Activated CD4-positive, CD25-positive, alpha-beta regulatory T cell treated with anti-CD3 and anti-CD28 coated beads, Interleukin-2, amount 50 U/mL, for 72 hours (primary cell): ENCODE measurements at regions not wholly inside any gene's neighbourhood (a gene's known extent, or its start where the extent isn't known, plus 50 kb on each side); places are given as distances from the start of the nearest gene placed in this dataset.
A peak's percentile ranks its signal among the peaks of the same experiment; 100 is the strongest.

Experiments used
- DNase-seq: peaks from one replicate; pipeline ENCODE4 v3.0.0; 2021

DNA sequence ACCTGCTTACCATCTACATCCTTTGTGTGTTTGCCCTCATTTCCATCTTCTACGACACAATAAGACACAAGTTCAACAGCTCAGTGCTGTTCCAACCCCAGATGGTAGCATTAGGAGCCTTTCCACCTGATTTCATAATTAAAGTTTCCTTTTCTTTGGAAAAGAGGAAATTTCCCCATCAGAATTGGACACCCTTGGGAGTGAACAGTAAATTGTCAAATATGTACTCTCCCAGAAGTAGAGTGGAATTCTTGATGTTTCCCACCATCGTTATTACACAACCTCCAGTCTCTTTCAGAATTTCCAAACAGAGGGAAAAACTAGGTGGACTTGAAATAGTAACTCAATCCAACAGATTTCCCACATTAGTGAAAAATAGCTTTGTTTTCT is 337.6 kb upstream of the OR4E1 start:
- no peak for DNase-seq

DNA sequence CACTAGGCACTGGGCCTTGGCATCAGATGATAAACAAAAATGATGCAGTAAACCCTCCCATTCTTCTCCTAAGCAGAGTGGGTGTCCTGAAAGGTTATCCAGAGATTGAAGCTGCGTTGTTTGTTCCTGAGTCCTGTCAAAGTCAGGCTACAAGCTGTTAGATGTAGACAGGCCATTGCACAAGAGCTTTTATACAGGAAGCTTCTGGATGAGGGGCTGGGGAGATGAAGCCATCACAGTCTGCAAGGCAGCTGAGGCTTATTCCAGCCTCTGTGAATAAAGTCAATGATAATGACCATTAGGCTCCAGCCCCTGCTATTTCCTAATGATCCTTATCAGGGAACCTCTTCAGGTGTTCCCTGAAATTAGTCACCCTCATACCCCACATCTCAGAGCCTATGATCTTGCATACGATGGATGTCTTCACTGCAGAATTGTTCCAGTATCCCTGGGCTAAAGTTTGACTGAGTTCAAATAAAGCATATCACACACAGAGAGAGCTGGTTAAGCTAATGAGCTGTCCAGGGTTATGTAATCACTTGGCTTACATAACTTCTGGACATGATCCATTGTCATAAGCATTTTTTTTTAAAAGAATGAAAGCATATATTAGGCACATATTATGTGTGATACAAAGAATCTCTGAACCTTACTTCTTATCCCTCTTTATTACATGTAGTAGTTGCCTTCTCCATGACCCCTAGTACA is 337.1 kb upstream of the OR4E1 start:
- no peak for DNase-seq

DNA sequence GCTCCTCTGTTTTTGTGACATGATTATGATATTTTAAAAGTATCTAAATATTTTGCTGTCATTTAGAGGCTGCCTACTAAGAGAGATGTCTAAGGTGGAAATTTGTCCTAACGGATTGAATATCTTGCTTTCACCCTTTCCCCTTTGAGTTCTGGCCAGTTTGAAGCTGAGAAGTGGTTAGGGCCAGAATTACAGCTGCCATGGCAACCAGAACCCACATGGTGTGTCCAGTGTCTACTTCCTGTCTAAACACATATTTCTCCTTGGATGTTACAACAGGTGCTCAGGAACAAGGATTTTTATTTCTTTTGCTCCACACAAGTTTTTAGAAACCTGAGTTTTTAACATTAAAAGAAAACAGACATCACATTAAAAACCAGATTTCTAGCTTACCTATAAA is 335.1 kb upstream of the OR4E1 start:
- DNase-seq, result no peak

DNA sequence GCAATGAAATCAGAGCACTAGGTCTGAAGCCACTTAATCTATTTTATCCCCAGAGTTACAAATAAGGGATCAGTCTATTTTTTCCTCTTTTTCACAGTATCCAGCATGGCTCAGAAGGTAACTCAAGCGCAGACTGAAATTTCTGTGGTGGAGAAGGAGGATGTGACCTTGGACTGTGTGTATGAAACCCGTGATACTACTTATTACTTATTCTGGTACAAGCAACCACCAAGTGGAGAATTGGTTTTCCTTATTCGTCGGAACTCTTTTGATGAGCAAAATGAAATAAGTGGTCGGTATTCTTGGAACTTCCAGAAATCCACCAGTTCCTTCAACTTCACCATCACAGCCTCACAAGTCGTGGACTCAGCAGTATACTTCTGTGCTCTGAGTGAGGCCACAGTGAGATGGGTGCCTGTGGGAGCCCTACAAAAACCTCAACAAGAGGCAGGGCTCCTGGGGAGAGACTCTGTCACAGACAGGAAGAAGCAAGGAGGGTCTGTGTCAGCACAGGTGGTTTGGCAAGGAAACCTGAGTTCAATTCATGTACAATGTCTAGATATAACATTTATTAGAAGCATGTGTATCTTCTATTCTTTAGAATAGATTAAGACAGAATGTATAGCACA is 334.3 kb upstream of the OR4E1 start:
- DNase-seq, result no peak

DNA sequence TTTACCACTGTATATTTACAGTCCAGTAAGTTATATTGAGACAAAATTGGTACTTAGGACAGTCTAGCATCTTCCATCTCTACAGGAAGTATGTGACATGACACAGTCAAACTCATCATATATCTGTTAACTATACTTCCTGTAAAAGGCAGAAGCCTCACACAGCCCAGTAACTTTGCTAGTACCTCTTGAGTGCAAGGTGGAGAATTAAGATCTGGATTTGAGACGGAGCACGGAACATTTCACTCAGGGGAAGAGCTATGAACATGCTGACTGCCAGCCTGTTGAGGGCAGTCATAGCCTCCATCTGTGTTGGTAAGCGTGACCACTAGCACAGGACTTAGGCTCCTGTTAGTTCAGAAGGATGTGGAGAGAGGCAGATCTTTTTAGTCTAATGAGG is 333.7 kb upstream of the OR4E1 start:
- no peak for DNase-seq

DNA sequence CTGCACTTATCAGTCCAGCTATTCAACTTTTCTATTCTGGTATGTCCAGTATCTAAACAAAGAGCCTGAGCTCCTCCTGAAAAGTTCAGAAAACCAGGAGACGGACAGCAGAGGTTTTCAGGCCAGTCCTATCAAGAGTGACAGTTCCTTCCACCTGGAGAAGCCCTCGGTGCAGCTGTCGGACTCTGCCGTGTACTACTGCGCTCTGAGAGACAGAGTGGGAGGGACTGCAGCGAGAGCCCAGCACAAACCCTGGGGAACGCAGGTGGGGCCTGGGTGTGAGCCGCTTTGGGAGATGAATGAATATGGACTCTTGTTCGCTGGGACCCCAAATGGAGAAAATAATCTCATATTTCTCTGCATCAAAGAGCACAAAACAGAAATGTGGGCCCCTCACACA is 329.8 kb upstream of the OR4E1 start:
- DNase-seq, result no peak

DNA sequence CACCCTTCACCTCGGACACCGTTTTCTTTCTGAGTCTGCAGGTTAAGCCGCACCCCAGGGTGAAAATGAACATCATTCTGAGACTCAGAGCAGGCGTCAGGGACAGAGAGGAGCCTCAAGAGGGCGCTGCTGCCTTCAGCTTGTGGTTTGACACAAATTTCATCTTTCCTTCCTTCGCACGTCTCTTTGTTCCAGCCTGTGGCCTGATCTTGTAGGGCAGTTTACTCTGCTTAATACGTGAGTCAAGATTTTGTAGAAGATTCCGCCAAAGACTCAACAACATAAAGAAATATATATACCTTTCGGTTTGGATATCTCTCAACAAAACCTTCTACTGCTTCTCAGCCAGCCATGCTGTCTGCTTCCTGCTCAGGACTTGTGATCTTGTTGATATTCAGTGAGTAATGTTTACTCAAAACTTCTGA is 329.3 kb upstream of the OR4E1 start:
- peak; percentile 64 for DNase-seq

DNA sequence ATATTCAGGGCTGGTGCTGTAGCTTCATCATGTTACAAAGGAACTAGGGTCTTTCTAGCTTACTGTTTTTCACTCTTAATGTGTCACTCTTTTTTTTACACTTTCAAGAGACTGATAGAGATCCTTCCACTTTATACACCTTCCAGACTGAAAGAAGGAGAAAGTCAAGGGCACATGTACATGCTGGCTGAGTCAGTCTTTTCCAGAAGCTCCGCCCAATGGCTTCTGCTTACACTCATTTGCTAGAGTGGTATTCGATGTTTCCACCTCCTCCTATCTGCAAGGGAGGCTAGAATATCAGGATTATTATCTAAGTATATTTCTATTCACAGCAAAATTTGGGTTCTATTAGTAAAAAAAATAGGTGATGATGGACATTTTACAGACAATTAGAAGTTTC is 325.8 kb upstream of the OR4E1 start:
- no peak for DNase-seq

DNA sequence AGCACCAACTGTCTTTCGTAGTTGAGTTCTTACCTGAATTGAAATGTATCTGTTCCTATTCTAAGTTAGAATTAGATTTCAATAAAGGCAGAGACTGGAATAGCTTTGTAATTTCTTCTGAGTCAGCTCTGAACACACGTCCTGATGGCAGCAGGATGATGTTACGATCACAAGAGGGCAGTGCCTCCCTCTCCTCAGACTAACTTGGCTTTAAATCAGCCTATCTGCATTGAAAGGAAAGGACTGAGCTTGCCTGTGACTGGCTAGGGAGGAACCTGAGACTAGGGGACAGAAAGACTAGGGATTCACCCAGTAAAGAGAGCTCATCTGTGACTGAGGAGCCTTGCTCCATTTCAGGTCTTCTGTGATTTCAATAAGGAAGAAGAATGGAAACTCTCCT is 323.7 kb upstream of the OR4E1 start:
- DNase-seq, result no peak

DNA sequence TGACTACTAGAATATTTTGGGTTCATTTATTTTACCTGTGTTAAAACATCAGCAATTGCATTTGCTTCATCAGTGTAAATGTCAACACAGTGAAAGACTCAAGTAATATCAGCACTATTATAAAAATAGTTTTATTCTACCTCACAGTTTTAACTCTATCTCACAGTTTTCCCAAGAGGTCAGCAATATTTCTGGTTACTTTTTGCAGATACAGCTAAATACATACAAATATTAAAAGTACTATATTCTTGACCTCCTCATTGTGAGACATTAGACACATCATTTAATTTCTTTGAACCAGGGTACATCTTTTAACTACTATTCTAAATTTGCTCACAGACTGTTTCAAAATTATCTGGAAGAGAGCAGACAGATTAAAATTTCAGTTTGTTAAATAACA is 321.7 kb upstream of the OR4E1 start:
- no peak for DNase-seq

DNA sequence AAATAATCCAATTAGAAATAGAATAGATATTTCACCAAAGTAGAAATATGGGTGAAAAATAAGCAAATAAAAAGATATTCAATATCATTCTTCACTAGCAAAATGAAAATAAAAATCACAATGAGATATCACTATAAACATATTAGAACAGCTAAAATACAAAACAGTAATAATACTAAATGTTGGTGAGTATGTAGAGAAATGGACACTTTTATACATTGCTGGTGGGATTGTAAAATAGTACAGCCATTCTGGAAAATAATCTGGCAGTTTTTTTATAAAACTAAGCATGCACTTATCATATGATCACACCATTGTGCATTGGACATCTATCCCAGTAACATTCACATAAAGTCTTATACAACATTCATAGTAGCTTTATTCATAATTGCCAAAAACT is 320.2 kb upstream of the OR4E1 start:
- DNase-seq, result no peak

DNA sequence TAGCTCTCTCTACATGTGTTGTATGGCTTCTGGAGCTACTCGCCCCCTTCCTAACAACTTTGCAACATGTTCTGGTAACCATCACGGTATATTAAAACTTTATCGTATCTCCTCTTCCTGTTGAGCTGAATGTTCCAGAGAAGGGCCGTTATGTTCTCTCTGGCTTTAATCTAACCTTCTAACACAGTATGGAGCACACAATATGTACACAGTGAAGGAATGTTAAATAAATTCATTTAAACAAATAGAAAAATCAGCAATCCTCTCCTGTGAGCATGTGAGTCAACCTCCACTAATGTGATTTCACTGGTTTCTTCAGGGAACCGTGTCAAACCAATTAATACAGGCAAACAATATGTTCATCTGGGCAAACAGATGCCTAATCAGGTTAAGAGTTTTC is 319.5 kb upstream of the OR4E1 start:
- DNase-seq, result no peak

DNA sequence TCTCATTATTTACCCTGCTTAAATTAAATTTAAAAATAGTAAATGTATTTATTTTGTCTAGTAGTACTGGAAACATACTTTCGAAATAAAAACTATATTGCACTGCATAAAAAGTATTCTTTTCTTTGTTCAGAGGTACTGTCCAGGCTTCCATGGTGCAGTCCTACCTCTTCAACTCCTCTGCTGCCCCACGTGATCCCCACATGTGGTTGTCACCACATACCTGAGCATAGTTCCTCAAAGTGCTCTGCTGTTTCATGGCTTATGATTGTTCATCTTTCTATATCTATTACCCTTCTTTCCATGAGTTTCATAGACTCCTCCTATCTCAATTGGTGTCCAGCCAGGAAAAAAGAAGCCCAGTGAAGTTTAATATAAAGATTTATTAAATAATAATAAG is 317.5 kb upstream of the OR4E1 start:
- no peak for DNase-seq

DNA sequence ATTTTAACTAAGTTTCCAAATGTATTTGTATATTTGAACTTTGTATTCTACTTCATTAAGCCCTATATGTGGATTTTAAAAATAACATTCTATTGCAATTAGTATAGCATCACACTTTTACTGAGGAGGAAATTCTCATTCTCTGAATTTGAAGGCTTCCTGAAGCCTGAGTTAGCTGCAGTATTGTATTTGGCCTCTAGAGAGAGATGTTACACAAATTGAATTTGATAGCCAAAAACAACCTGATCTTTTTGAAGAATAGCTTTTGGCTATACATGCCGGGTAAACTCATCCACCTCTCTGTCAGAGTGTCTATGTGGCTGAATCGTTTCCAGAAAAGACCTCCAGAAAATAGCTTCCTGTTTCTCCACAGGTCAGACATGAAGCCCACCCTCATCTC is 316.5 kb upstream of the OR4E1 start:
- no peak for DNase-seq

DNA sequence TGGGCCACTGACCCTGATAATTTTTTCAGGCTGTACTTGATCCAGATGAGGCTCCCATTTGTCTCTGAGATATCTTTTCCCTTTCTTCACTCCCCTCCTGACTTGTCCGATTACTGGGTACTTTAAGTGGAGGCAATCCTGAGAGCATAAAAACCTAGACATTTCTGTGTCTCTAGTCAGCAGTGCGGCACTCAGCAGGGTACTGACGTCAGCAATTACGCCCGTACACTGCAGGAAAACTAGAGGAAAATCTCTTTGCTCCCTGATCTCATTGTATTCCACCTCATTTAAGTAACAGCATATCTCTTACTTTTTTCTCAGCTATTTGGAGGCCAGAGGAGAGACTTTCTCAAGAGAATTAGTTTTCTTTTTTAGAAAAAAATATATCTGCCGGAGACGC is 315.5 kb upstream of the OR4E1 start:
- DNase-seq, result no peak

DNA sequence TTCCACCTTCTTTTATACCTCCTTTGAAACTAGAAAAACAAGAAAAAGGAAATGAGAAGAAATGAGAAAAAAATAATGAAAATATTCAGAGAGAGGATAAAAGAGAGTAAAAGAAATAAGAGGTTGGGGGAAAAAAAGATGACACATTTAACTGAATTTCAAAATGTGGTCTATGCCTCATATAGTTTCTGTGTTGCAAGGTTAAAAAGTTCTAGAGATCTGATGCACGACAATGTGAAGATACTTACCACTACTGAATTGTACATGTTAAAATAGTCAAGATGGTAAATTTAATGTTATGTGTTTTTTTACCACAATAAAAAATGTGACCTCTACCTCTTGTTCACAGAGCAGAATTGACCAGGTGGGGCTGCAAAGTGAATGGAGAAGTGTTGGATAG is 314.8 kb upstream of the OR4E1 start:
- DNase-seq, result no peak

DNA sequence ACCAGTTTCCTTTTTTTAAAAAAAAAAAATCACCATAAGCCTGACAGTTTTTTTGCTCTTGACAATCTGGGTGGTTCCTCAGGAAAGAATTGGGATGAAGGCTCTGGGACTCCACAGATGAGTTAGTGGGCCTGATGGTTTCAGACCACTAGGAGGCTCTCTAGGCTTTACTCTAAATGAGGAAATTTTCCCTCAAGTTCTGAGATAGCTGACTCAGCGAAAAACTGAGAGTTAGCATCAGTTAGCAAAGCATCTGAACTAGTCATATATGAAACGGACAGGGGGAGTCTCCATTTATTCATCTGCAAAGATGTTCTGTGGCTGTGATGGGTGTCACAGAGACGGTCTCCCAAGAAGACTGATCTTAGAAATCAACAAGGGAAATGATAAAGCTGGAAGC is 314.3 kb upstream of the OR4E1 start:
- no peak for DNase-seq

DNA sequence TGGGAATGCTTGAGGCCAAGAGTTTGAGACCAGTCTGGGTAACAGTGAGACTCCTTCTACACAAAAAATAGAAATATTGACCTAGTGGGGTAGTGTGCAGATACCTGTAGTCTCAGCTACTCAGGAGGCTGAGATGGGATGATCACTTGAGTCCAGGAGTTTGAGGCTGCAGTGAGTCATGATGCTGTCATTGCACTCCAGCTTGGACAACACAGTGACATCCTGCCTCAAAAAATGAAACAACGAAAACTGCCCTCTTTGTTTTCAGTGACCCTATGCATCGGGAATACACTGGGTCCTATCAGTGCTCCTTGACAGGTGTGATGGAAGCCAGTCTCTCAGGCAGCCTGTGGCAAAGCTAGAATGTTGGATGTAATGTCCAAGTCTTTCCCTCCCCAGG is 311.5 kb upstream of the OR4E1 start:
- DNase-seq, result no peak

DNA sequence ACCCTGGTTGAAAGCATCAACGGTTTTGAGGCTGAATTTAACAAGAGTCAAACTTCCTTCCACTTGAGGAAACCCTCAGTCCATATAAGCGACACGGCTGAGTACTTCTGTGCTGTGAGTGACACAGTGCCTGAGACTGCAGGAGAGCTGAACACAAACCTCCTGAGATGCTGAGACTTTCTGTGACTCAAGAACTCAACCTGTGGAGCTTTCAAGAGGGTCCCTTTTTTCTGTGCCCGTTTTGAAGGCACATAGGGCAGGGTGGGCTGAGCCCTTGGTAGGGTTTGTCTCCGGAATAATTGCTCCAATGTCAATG is 305.3 kb upstream of the OR4E1 start:
- DNase-seq, result no peak

DNA sequence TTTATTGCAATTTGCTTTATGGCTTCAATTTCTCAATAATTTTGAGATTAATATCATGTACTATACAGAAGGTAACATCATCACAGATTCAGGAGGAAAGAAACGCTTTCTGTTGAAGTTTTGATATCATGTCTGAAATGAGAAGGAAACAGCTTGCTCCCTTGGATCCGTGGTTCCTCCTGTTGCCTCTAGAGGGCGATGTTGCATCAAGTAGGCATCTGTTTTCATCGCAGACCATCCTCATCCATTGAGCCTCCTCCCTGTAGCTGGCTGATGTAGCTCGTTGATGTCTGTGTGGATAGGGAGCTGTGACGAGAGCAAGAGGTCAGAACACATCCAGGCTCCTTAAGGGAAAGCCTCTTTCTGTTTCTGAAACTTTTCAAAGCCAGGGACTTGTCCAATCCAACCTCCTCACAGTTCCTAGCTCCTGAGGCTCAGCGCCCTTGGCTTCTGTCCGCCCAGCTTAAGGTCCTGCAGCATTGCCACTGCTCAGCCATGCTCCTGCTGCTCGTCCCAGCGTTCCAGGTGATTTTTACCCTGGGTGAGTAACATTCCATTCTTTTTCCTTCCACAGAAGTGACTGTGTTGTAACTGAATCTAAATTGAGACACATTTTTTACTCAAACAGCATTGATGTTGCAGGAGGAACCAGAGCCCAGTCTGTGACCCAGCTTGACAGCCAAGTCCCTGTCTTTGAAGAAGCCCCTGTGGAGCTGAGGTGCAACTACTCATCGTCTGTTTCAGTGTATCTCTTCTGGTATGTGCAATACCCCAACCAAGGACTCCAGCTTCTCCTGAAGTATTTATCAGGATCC is 304.8 kb upstream of the OR4E1 start:
- peak; percentile 55 for DNase-seq

DNA sequence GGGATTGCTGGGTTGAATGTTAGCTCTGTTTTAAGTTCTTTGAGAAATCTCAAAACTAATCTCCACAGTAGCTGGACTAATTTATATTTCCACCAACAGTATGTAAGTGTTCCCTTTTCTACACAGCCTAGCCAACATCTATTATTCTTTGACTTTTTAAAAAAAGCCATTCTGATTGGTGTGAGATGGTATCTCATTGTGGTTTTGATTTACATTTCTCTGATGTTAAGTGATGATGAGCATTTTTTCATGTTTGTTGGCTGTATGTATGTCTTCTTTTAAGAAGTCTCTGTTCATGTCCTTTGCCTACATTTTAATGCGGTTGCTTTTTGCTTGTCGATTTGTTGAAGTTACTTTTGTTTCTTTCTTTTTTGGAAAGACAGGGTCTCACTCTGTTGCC is 301.1 kb upstream of the OR4E1 start:
- no peak for DNase-seq

DNA sequence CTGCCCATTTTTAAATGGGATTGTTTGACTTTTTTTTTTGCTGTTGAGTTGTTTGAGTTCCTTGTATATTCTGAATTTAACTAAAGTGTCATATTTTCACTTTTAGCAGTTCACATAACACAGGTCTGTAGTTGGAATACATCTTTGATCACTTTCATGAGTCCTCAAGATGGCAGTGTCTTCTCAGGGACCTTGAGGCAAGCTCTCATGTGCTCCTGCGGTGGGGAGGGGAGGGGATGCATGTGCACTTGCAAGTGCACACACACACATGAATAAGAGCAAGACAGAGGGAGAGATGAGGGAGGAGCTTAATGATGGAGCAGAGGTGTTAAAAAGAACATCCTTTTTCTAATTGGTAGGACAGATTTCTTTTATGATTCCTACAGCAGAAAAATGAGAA is 291.4 kb upstream of the OR4E1 start:
- no peak for DNase-seq

DNA sequence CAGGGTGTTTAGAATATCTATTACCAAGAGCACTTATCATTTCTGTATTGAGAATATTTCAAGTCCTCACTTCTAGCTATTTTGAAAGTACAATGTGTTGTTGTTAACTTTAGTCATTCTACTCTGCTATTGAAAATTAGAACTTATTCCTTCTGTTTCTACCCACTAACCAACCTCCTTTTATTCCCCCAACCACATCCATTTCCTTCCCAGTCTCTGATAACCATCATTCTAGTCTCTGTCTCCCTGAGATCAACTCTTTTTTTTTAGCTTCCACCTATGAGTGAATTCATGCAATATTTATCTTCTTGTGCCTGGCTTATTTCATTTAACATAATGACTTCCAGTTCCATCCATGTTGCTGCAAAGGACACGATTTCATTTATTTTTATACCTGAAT is 290.6 kb upstream of the OR4E1 start:
- DNase-seq, result no peak

DNA sequence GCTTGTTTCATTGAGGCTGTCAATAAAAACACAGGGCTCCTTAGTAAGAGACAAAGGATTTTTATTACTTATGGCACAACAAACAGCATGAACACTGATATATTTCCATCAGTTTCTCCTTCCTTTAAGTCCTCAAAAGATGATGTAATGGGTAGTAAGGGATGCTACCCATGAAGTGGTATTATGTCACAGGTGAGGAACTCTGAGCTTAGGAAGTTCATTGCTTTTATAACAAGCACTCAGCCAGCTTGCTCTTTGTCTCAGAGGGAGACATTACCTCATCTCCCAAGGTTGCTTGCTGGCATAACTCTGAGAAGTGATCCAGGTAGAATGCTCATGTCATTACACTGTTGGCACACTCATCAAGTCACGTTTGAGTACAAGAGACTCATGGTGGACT is 287.0 kb upstream of the OR4E1 start:
- no peak for DNase-seq

DNA sequence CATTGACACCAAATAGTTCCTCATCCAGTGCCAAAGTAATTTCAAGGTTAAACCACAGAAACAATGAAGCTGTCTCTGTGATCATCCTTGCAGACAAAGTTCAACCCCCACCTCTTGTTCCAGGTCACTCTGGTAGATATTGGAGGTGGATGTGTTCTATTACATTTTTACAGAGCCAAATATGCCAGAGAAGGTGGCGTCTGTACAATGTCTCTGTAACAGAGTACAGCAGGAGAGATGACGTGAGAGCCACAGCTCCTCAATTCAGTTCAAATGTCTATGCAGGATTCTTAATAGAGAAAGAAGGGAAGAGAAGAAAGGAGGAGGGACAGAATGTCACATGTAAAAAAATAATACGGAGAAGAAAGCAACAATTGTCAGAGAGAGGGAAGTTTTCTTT is 268.3 kb upstream of the OR4E1 start:
- no peak for DNase-seq
